Progenitor cell of endocrine pancreas (in vitro differentiated cells): ENCODE measurements at regions not wholly inside any gene's neighbourhood (a gene's known extent, or its start where the extent isn't known, plus 50 kb on each side); places are given as distances from the start of the nearest gene placed in this dataset.

ENCODE experiments used
- DNase-seq: peaks from one replicate; pipeline ENCODE4 v3.0.0; 2021; ENCODE audit warnings: low spot score; ENCODE audit not compliant: unreplicated experiment
- H3K27ac Mint-ChIP-seq: 2 replicates; pipeline ENCODE4 v1.8.0; 2021; ENCODE audit warnings: mild to moderate bottlenecking, moderate library complexity, mixed read lengths
- H3K27me3 Mint-ChIP-seq: 2 replicates; pipeline ENCODE4 v1.8.0; 2021; ENCODE audit warnings: mixed read lengths
- H3K36me3 Mint-ChIP-seq: 2 replicates; pipeline ENCODE4 v1.8.0; 2022; ENCODE audit warnings: mixed read lengths; ENCODE audit not compliant: insufficient read depth
- H3K4me1 Mint-ChIP-seq: 2 replicates; pipeline ENCODE4 v1.8.0; 2021; ENCODE audit warnings: low read depth, mixed read lengths
- H3K4me3 Mint-ChIP-seq: 2 replicates; pipeline ENCODE4 v1.8.0; 2021; ENCODE audit warnings: low read depth, mild to moderate bottlenecking, moderate library complexity, mixed read lengths
- H3K9me3 Mint-ChIP-seq: 2 replicates; pipeline ENCODE4 v1.8.0; 2021; ENCODE audit warnings: low read depth, mixed read lengths
- CTCF ChIP-seq: fragments of 200-600 bp; sonication (generic); IDR thresholded peaks from one replicate; pipeline ENCODE4 v1.5.0; 2021; ENCODE audit warnings: antibody characterized with exemption, mild to moderate bottlenecking; ENCODE audit not compliant: unreplicated experiment

GRCh38 chr6:109315341-109316110 lies 66.7 kb downstream of the CD164 start:
- H3K4me1 Mint-ChIP-seq, result peaks cover 15% of the 10 kb centered on the region
- no peaks in the 10 kb centered on the region for H3K36me3 Mint-ChIP-seq
- no peak for TF ChIP-seq CTCF
- no peaks in the 10 kb centered on the region for H3K9me3 Mint-ChIP-seq
- H3K27me3 Mint-ChIP-seq, result no peaks in the 10 kb centered on the region
- no peak overlapping the region for H3K4me3 Mint-ChIP-seq
- no peak overlapping the region for H3K27ac Mint-ChIP-seq
- no peak for DNase-seq

- no peaks in the 10 kb centered on the region for H3K36me3 Mint-ChIP-seq
- H3K27me3 Mint-ChIP-seq, result no peaks in the 10 kb centered on the region
- no peak overlapping the region for H3K4me3 Mint-ChIP-seq
- DNase-seq, result no peak
- no peak for TF ChIP-seq CTCF
- H3K27ac Mint-ChIP-seq, result no peak overlapping the region
- H3K4me1 Mint-ChIP-seq, result peaks cover 14% of the 10 kb centered on the region
- H3K9me3 Mint-ChIP-seq, result no peaks in the 10 kb centered on the region
Observed at GRCh38 chr6:109314313-109314712, 68.0 kb downstream of the CD164 start.

- Mint-ChIP-seq H3K36me3 (no peaks in the 10 kb centered on the region), H3K4me1 (peaks cover 5% of the 10 kb centered on the region), H3K27me3 (no peaks in the 10 kb centered on the region), H3K9me3 (no peaks in the 10 kb centered on the region), H3K4me3 (no peak overlapping the region), H3K27ac (no peak overlapping the region)
- TF ChIP-seq CTCF, result no peak
- DNase-seq, result no peak
Observed at GRCh38 chr6:109313139-109313538, 69.1 kb downstream of the CD164 start.

GRCh38 chr6:109311471-109311870 lies 70.8 kb downstream of the CD164 start:
- no peak for TF ChIP-seq CTCF
- Mint-ChIP-seq H3K9me3 (no peaks in the 10 kb centered on the region), H3K27me3 (no peaks in the 10 kb centered on the region), H3K36me3 (no peaks in the 10 kb centered on the region), H3K27ac (no peak overlapping the region), H3K4me1 (peaks cover 6% of the 10 kb centered on the region), H3K4me3 (no peak overlapping the region)
- DNase-seq, result no peak

GRCh38 chr6:109309917-109310316 lies 72.3 kb downstream of the CD164 start:
- no peaks in the 10 kb centered on the region for H3K27me3 Mint-ChIP-seq
- H3K36me3 Mint-ChIP-seq, result no peaks in the 10 kb centered on the region
- H3K4me3 Mint-ChIP-seq, result no peak overlapping the region
- H3K4me1 Mint-ChIP-seq, result peaks cover 11% of the 10 kb centered on the region
- no peak for DNase-seq
- H3K27ac Mint-ChIP-seq, result no peak overlapping the region
- no peak for TF ChIP-seq CTCF
- no peaks in the 10 kb centered on the region for H3K9me3 Mint-ChIP-seq
